HepG2 (cell line): ENCODE measurements at regions not wholly inside any gene's neighbourhood (a gene's known extent, or its start where the extent isn't known, plus 50 kb on each side); places are given as distances from the start of the nearest gene placed in this dataset.

Experiments
- ATAC-seq: fragments of 200-7000 bp; cut with Tn5 transposase; 3 replicates; pipeline ENCODE4 v1.9.1; 2020; ENCODE audit warnings: mild to moderate bottlenecking, moderate library complexity
- BruUV-seq: library from RNA; stranded (reverse); fragments of 400-500 nt; replicated peaks from 2 replicates; lab custom pipeline; 2021; lab: Mats Ljungman, UMichigan
- CTCF ChIA-PET: fragments of 300-600 bp; formaldehyde crosslinking; extraction: SDS; loops from one replicate; lab custom pipeline; 2021; ENCODE audit warnings: low total read pairs, inconsistent platforms, low intra/inter-chr PET ratio; lab: Yijun Ruan, JAX
- POLR2A ChIA-PET: fragments of 350-600 bp; sonication (Branson Sonifier 250); formaldehyde crosslinking; loops from one replicate; lab custom pipeline; 2020; ENCODE audit warnings: antibody characterized with exemption, inconsistent platforms; lab: Yijun Ruan, JAX
- DNase-seq: peaks from one replicate; pipeline ENCODE4 v3.0.0-alpha.2; 2015; ENCODE audit warnings: low spot score
- FAIRE-seq: peaks from 3 replicates; lab custom pipeline; 2011; peaks lifted over from hg19 to GRCh38; lab: Jason Lieb, UNC
- H2AFZ ChIP-seq: one replicate; pipeline ENCODE4 v1.6.1; 2011; ENCODE audit warnings: low read length, inconsistent platforms
- H3K27ac ChIP-seq: fragments of 300-600 bp; 3 replicates; pipeline ENCODE4 v1.8.0; 2011; ENCODE audit warnings: mixed run types, mild to moderate bottlenecking, mixed read lengths, low read length, inconsistent platforms; ENCODE audit not compliant: insufficient read depth; ENCODE audit errors: extremely low read length
- H3K27me3 ChIP-seq, 2 experiments: fragments of 200-600 bp in 1 of 2; 2 replicates in 1 of 2; 3 replicates in 1 of 2; pipeline versions ENCODE4 v1.6.0 to v1.8.0; 2011; ENCODE audit warnings: low read length in 2 of 2, mild to moderate bottlenecking in 2 of 2, moderate library complexity in 2 of 2, inconsistent platforms in 1 of 2; ENCODE audit not compliant: insufficient read depth in 2 of 2, control insufficient read depth in 1 of 2
- H3K36me3 ChIP-seq, 2 experiments: fragments of 200-600 bp in 1 of 2; replicated peaks in 1 of 2; 2 replicates in 1 of 2; 3 replicates in 1 of 2; pipeline versions ENCODE4 v1.5.1 to v1.8.0; 2011; ENCODE audit warnings: low read length in 2 of 2, inconsistent platforms in 1 of 2; ENCODE audit not compliant: insufficient read depth in 2 of 2, control insufficient read depth in 1 of 2
- H3K4me1 ChIP-seq: 2 replicates; pipeline ENCODE4 v1.5.1; 2012; ENCODE audit warnings: low read length, inconsistent platforms; ENCODE audit not compliant: insufficient read depth
- H3K4me2 ChIP-seq: 2 replicates; pipeline ENCODE4 v1.6.0; 2011; ENCODE audit warnings: low read depth, low read length, inconsistent platforms
- H3K4me3 ChIP-seq, 3 experiments: fragments of 200-600 bp in 1 of 3; sonication (generic), shearing (Covaris generic) in 1 of 3; replicated peaks in 1 of 3; 2 replicates each; pipeline ENCODE4 v1.5.1; 2011 to 2016; ENCODE audit warnings: low read length in 3 of 3, inconsistent platforms in 2 of 3, low read depth in 2 of 3, mild to moderate bottlenecking in 2 of 3, control low read depth in 1 of 3, mixed read lengths in 1 of 3; ENCODE audit not compliant: insufficient read depth in 1 of 3
- H3K79me2 ChIP-seq: one replicate; pipeline ENCODE4 v1.6.1; 2011; ENCODE audit warnings: low read length, inconsistent platforms; ENCODE audit not compliant: insufficient read depth
- H3K9ac ChIP-seq: 2 replicates; pipeline ENCODE4 v1.6.0; 2011; ENCODE audit warnings: mild to moderate bottlenecking, low read depth, low read length, inconsistent platforms; ENCODE audit not compliant: insufficient read depth
- H3K9me3 ChIP-seq: 2 replicates; pipeline ENCODE4 v1.5.1; 2012; ENCODE audit warnings: mild to moderate bottlenecking, low read length
- H4K20me1 ChIP-seq: 2 replicates; pipeline ENCODE4 v1.6.0; 2011; ENCODE audit warnings: inconsistent platforms, mild to moderate bottlenecking, low read length, moderate library complexity; ENCODE audit not compliant: insufficient read depth
- BHLHE40 ChIP-seq: IDR thresholded peaks from 2 replicates; pipeline ENCODE4 v1.6.1; 2011; ENCODE audit warnings: low read length, improper control_type of control experiment
- ETV5 ChIP-seq: IDR thresholded peaks from 2 replicates; pipeline ENCODE4 v1.6.1; 2018; ENCODE audit warnings: missing biosample characterization, missing genetic modification reagents, inconsistent platforms, borderline replicate concordance
- HNRNPH1 ChIP-seq: fragments of 200-400 bp; formaldehyde crosslinking; optimal IDR thresholded peaks from 2 replicates; pipeline ENCODE3; 2017; ENCODE audit warnings: mild to moderate bottlenecking, low read depth, low read length
- ISX ChIP-seq: sonication (generic); formaldehyde crosslinking; conservative IDR thresholded peaks from 2 replicates; pipeline ENCODE4 v1.5.0; 2020; ENCODE audit warnings: missing genetic modification reagents
- KAT7 ChIP-seq: IDR thresholded peaks from 2 replicates; pipeline ENCODE4 v1.6.1; 2018; ENCODE audit warnings: borderline replicate concordance, missing compliant biosample characterization
- MAFG ChIP-seq: sonication (generic); formaldehyde crosslinking; IDR thresholded peaks from 2 replicates; pipeline ENCODE4 v1.5.1; 2020; ENCODE audit warnings: mild to moderate bottlenecking, missing genetic modification reagents
- MTA3 ChIP-seq: sonication (generic); formaldehyde crosslinking; IDR thresholded peaks from 2 replicates; pipeline ENCODE4 v1.4.0; 2020; ENCODE audit warnings: missing genetic modification reagents
- RNF2 ChIP-seq: fragments of 450-650 bp; conservative IDR thresholded peaks from 2 replicates; pipeline ENCODE4 v1.6.1; 2016; ENCODE audit warnings: low read depth
- ZFP36 ChIP-seq: fragments of 150-350 bp; IDR thresholded peaks from 2 replicates; pipeline ENCODE4 v1.6.1; 2018; ENCODE audit warnings: borderline replicate concordance, low read length, low read depth; ENCODE audit not compliant: partially characterized antibody
- ZNF337 ChIP-seq: sonication (generic); formaldehyde crosslinking; IDR thresholded peaks from 2 replicates; pipeline ENCODE4 v1.5.1; 2020; ENCODE audit warnings: missing genetic modification reagents, low read depth, mild to moderate bottlenecking, borderline replicate concordance
- ZNF350 ChIP-seq: sonication (generic); formaldehyde crosslinking; IDR thresholded peaks from 2 replicates; pipeline ENCODE4 v1.4.0; 2020; ENCODE audit warnings: mild to moderate bottlenecking, low read depth, missing genetic modification reagents, borderline replicate concordance
- ZNF552 ChIP-seq: sonication (generic); formaldehyde crosslinking; IDR thresholded peaks from 2 replicates; pipeline ENCODE4 v1.9.0; 2022; ENCODE audit warnings: missing genetic modification reagents, mild to moderate bottlenecking, borderline replicate concordance
- ZNF577 ChIP-seq: sonication (generic); formaldehyde crosslinking; IDR thresholded peaks from 2 replicates; pipeline ENCODE4 v1.4.0; 2020; ENCODE audit warnings: mild to moderate bottlenecking, low read depth, missing genetic modification reagents, borderline replicate concordance
- ZNF616 ChIP-seq: sonication (generic); formaldehyde crosslinking; IDR thresholded peaks from 2 replicates; pipeline ENCODE4 v1.5.0; 2020; ENCODE audit warnings: low read depth, mild to moderate bottlenecking, missing genetic modification reagents
- ZSCAN21 ChIP-seq: sonication (generic); formaldehyde crosslinking; IDR thresholded peaks from 2 replicates; pipeline ENCODE4 v1.8.0; 2022; ENCODE audit warnings: mild to moderate bottlenecking, missing genetic modification reagents, moderate library complexity, borderline replicate concordance
- WGBS: methylation state at CpG from one replicate; pipeline ENCODE4 v1.1.6; 2017; ENCODE audit warnings: low lambda C conversion rate; 5-methylcytosine and 5-hydroxymethylcytosine counted together
- in situ Hi-C: cut with HindIII; loops from 2 replicates; pipeline ENCODE4 v1.10.0; 2017; ENCODE audit warnings: low pct_unique_long_range_greater_than_20kb; ENCODE audit not compliant: extremely low pct_ligation_motif_present
- intact Hi-C: fragments of 100-400 bp; cut with micrococcal nuclease; formaldehyde crosslinking; loops from one replicate; pipeline ENCODE4 v1.10.0; 2022; ENCODE audit not compliant: unreplicated experiment
- TF ChIP-seq, protein P1 (sequence below): sonication (generic); formaldehyde crosslinking; IDR thresholded peaks from 2 replicates; pipeline ENCODE4 v1.8.0; 2022; ENCODE audit warnings: low read depth, missing genetic modification reagents
- TF ChIP-seq, protein P2 (sequence below): sonication (generic); formaldehyde crosslinking; IDR thresholded peaks from 2 replicates; pipeline ENCODE4 v1.4.0; 2020; ENCODE audit warnings: missing genetic modification reagents
- TF ChIP-seq, protein P3 (sequence below): sonication (generic); formaldehyde crosslinking; IDR thresholded peaks from 2 replicates; pipeline ENCODE4 v1.5.0; 2020; ENCODE audit warnings: mild to moderate bottlenecking, missing genetic modification reagents, borderline replicate concordance

- H2AFZ ChIP-seq, result no peak overlapping the region
- intact Hi-C loops, result no loop called here
- CTCF ChIA-PET, result no interaction called here
These were observed 54.1 kb upstream of the MET start for GRCh38 chr7:116617878-116618277.

More at GRCh38 chr7:116617878-116618277, 54.1 kb upstream of the MET start:
- H3K4me2 ChIP-seq, result no peak overlapping the region
- TF ChIP-seq ZSCAN21 (CRISPR knock-in tag) (no peak), MAFG (CRISPR knock-in tag) (no peak), ZNF552 (CRISPR knock-in tag) (no peak), ZNF616 (no peak), ZFP36 (no peak), ETV5 (no peak), BHLHE40 (no peak), ZNF337 (CRISPR knock-in tag) (no peak), HNRNPH1 (no peak), ISX (CRISPR knock-in tag) (no peak), KAT7 (no peak), ZNF350 (CRISPR knock-in tag) (no peak), MTA3 (CRISPR knock-in tag) (no peak), ZNF577 (CRISPR knock-in tag) (no peak), RNF2 (no peak)
- TF ChIP-seq, protein P1, sequence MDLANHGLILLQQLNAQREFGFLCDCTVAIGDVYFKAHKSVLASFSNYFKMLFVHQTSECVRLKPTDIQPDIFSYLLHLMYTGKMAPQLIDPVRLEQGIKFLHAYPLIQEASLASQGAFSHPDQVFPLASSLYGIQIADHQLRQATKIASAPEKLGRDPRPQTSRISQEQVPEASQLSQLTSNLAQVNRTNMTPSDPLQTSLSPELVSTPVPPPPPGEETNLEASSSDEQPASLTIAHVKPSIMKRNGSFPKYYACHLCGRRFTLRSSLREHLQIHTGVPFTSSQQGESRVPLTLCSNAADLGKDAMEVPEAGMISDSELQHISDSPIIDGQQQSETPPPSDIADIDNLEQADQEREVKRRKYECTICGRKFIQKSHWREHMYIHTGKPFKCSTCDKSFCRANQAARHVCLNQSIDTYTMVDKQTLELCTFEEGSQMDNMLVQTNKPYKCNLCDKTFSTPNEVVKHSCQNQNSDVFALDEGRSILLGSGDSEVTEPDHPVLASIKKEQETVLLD (CRISPR knock-in tag), result no peak
- TF ChIP-seq, protein P2, sequence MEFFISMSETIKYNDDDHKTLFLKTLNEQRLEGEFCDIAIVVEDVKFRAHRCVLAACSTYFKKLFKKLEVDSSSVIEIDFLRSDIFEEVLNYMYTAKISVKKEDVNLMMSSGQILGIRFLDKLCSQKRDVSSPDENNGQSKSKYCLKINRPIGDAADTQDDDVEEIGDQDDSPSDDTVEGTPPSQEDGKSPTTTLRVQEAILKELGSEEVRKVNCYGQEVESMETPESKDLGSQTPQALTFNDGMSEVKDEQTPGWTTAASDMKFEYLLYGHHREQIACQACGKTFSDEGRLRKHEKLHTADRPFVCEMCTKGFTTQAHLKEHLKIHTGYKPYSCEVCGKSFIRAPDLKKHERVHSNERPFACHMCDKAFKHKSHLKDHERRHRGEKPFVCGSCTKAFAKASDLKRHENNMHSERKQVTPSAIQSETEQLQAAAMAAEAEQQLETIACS (CRISPR knock-in tag), result no peak
- TF ChIP-seq, protein P3, sequence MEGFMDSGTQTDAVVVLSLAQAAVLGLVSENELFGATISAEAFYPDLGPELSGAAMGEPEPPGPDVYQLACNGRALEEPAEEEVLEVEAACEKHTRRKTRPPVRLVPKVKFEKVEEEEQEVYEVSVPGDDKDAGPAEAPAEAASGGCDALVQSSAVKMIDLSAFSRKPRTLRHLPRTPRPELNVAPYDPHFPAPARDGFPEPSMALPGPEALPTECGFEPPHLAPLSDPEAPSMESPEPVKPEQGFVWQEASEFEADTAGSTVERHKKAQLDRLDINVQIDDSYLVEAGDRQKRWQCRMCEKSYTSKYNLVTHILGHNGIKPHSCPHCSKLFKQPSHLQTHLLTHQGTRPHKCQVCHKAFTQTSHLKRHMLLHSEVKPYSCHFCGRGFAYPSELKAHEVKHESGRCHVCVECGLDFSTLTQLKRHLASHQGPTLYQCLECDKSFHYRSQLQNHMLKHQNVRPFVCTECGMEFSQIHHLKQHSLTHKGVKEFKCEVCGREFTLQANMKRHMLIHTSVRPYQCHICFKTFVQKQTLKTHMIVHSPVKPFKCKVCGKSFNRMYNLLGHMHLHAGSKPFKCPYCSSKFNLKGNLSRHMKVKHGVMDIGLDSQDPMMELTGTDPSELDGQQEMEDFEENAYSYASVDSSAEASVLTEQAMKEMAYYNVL, result no peak
- DNase-seq (no peak), FAIRE-seq (no peak), ATAC-seq (no peak)
- no peak overlapping the region for H3K4me3 ChIP-seq
- no TSS peak for BruUV-seq
- H3K79me2 ChIP-seq, result no peaks in the 10 kb centered on the region
- no peaks in the 10 kb centered on the region for H3K36me3 ChIP-seq
- no peak overlapping the region for H3K27ac ChIP-seq
- H3K4me1 ChIP-seq, result no peaks in the 10 kb centered on the region
- no peaks in the 10 kb centered on the region for H4K20me1 ChIP-seq
- no peaks in the 10 kb centered on the region for H3K9me3 ChIP-seq
- peaks cover 0 to 4% of the 10 kb centered on the region in 2 experiments; a peak in 1 of 5 replicates for H3K27me3 ChIP-seq
- in situ Hi-C loops, result no loop called here
- WGBS, result 22% methylated on average over 4 of the region's 4 CpGs
- no peak overlapping the region for H3K9ac ChIP-seq
- POLR2A ChIA-PET, result no interaction called here
